HL-60 (cell line): ENCODE measurements at regions not wholly inside any gene's neighbourhood (a gene's known extent, or its start where the extent isn't known, plus 50 kb on each side); places are given as distances from the start of the nearest gene placed in this dataset.

Experiments
- DNase-seq, 2 experiments: peaks; one replicate each; pipeline ENCODE4 v3.0.0-alpha.2; 2010 to 2020; ENCODE audit warnings: low read depth in 1 of 2, low spot score in 1 of 2
- H3K27ac ChIP-seq: fragments of 250-450 bp; sonication (Bioruptor Pico); replicated peaks from 2 replicates; pipeline ENCODE4 v1.5.1; 2020; ENCODE audit warnings: mild to moderate bottlenecking, moderate library complexity
- H3K27me3 ChIP-seq: fragments of 250-450 bp; sonication (Bioruptor Pico); 2 replicates; pipeline ENCODE4 v1.5.1; 2021; ENCODE audit warnings: mild to moderate bottlenecking, moderate library complexity; ENCODE audit not compliant: insufficient read depth, poor library complexity, severe bottlenecking
- H3K4me3 ChIP-seq: replicated peaks from 2 replicates; pipeline ENCODE4 v1.5.1; 2011; ENCODE audit warnings: mild to moderate bottlenecking, control low read depth, low read length; ENCODE audit not compliant: insufficient read depth
- CTCF ChIP-seq: IDR thresholded peaks from one replicate; pipeline ENCODE4 v1.5.1; 2011; ENCODE audit warnings: low read length, control low read depth, inconsistent platforms; ENCODE audit not compliant: insufficient read depth
- GABPA ChIP-seq: IDR thresholded peaks from 2 replicates; pipeline ENCODE4 v1.6.1; 2012; ENCODE audit warnings: low read depth
- POLR2AphosphoS5 ChIP-seq: IDR thresholded peaks from 2 replicates; pipeline ENCODE4 v1.6.1; 2012; ENCODE audit warnings: low read depth
- REST ChIP-seq: IDR thresholded peaks from 2 replicates; pipeline ENCODE4 v1.6.1; 2012; ENCODE audit warnings: low read depth; ENCODE audit not compliant: insufficient replicate concordance
- SPI1 ChIP-seq: IDR thresholded peaks from 2 replicates; pipeline ENCODE4 v1.6.1; 2012; ENCODE audit warnings: low read depth, mild to moderate bottlenecking, borderline replicate concordance

- TF ChIP-seq GABPA = no peak
- no peak for TF ChIP-seq REST
- no peak for TF ChIP-seq POLR2AphosphoS5
- TF ChIP-seq CTCF = no peak
- TF ChIP-seq SPI1 = no peak
- DNase-seq = no peak
- Histone ChIP-seq H3K4me3 (peak overlapping the region; percentile 6; the same call in 1 of the 2 replicates), H3K27ac (no peak overlapping the region), H3K27me3 (peaks cover 4% of the 10 kb centered on the region)
Observed at GRCh38 chr10:21172930-21173801, 276.1 kb upstream of the NEBL start.

GRCh38 chr10:21172542-21172929 is 275.4 kb upstream of the NEBL start:
- no peak for DNase-seq
- Histone ChIP-seq H3K4me3 (no peak overlapping the region), H3K27ac (no peak overlapping the region), H3K27me3 (peaks cover 4% of the 10 kb centered on the region)
- no peak for TF ChIP-seq REST
- TF ChIP-seq SPI1 = no peak
- no peak for TF ChIP-seq CTCF
- no peak for TF ChIP-seq GABPA
- TF ChIP-seq POLR2AphosphoS5 = no peak

- DNase-seq = no peak
- Histone ChIP-seq H3K27ac (no peak overlapping the region), H3K4me3 (no peak overlapping the region), H3K27me3 (peaks cover 4% of the 10 kb centered on the region)
- TF ChIP-seq CTCF (no peak), SPI1 (no peak), POLR2AphosphoS5 (no peak), GABPA (no peak), REST (no peak)
Observed at GRCh38 chr10:21171936-21172541, 274.9 kb upstream of the NEBL start.
